T-cell (primary cell): ENCODE measurements at regions not wholly inside any gene's neighbourhood (a gene's known extent, or its start where the extent isn't known, plus 50 kb on each side); places are given as distances from the start of the nearest gene placed in this dataset.

Source experiments
- ATAC-seq, 4 experiments: fragments of 200-7000 bp in 3 of 4; fragments of 150-1000 bp in 1 of 4; cut with Tn5 transposase; replicated peaks in 1 of 4; 1 replicate in 3 of 4; 2 replicates in 1 of 4; pipeline ENCODE4 v1.10.0; 2021; ENCODE audit warnings: moderate library complexity in 3 of 4, mild to moderate bottlenecking in 2 of 4, moderate number of reproducible peaks in 1 of 4
- CTCF ChIA-PET, 2 donors: fragments of 300-600 bp; sonication (Branson Sonifier 250); formaldehyde crosslinking; loops; one replicate each; lab custom pipeline; 2022; ENCODE audit warnings: antibody characterized with exemption in 2 of 2; lab: Charles Lee
- POLR2A ChIA-PET, 2 donors: fragments of 300-600 bp; sonication (Branson Sonifier 250); formaldehyde crosslinking; loops; one replicate each; lab custom pipeline; 2022; ENCODE audit warnings: antibody characterized with exemption in 2 of 2; lab: Charles Lee
- DNase-seq, 35 experiments: peaks; one replicate each; pipeline versions ENCODE4 v3.0.0 to v3.0.0-alpha.2; 2013 to 2023
- H3K27ac ChIP-seq: one replicate; pipeline ENCODE4 v1.5.1; 2013; ENCODE audit warnings: low read length
- H3K27me3 ChIP-seq, 2 experiments: replicated peaks in 1 of 2; 1 replicate in 1 of 2; 2 replicates in 1 of 2; pipeline versions ENCODE4 v1.6.1 to v1.7.0; 2013; ENCODE audit warnings: low read length in 1 of 2, mixed read lengths in 1 of 2; ENCODE audit not compliant: control insufficient read depth in 2 of 2, insufficient read depth in 2 of 2; ENCODE audit errors: extremely low read depth in 1 of 2
- H3K36me3 ChIP-seq, 2 donors: 1 replicate in 1 of 2; 2 replicates in 1 of 2; pipeline versions ENCODE4 v1.6.1 to v1.7.0; 2013; ENCODE audit warnings: low read length in 1 of 2; ENCODE audit not compliant: control insufficient read depth in 2 of 2, insufficient read depth in 1 of 2; ENCODE audit errors: extremely low read depth in 1 of 2
- H3K4me1 ChIP-seq, 2 experiments: 1 replicate in 1 of 2; 2 replicates in 1 of 2; pipeline versions ENCODE4 v1.6.1 to v1.7.0; 2013; ENCODE audit warnings: low read length in 2 of 2, mixed read lengths in 1 of 2; ENCODE audit not compliant: insufficient read depth in 2 of 2, control insufficient read depth in 1 of 2; ENCODE audit errors: extremely low read depth in 1 of 2
- H3K4me3 ChIP-seq, 2 donors: 1 replicate in 1 of 2; 2 replicates in 1 of 2; pipeline versions ENCODE4 v1.5.1 to v1.7.0; 2013; ENCODE audit warnings: mild to moderate bottlenecking in 2 of 2, low read length in 1 of 2, moderate library complexity in 1 of 2; ENCODE audit not compliant: control insufficient read depth in 1 of 2; ENCODE audit errors: extremely low read depth in 1 of 2
- H3K9me3 ChIP-seq: 2 replicates; pipeline ENCODE4 v1.7.0; 2013
- H3K27ac Mint-ChIP-seq, 2 donors: one replicate each; pipeline ENCODE4 v1.8.0; 2020 to 2021; ENCODE audit warnings: mild to moderate bottlenecking in 2 of 2, mixed read lengths in 2 of 2
- H3K27me3 Mint-ChIP-seq, 2 donors: one replicate each; pipeline ENCODE4 v1.8.0; 2021 to 2022; ENCODE audit warnings: mixed read lengths in 2 of 2
- H3K36me3 Mint-ChIP-seq: one replicate; pipeline ENCODE4 v1.8.0; 2021; ENCODE audit warnings: mixed read lengths
- H3K4me1 Mint-ChIP-seq, 3 donors: one replicate each; pipeline ENCODE4 v1.8.0; 2020 to 2022; ENCODE audit warnings: mixed read lengths in 3 of 3, mild to moderate bottlenecking in 1 of 3
- H3K4me3 Mint-ChIP-seq, 3 donors: one replicate each; pipeline ENCODE4 v1.8.0; 2020 to 2022; ENCODE audit warnings: mild to moderate bottlenecking in 3 of 3, mixed read lengths in 3 of 3, moderate library complexity in 3 of 3
- H3K9me3 Mint-ChIP-seq, 3 donors: one replicate each; pipeline ENCODE4 v1.8.0; 2020 to 2022; ENCODE audit warnings: mixed read lengths in 3 of 3
- WGBS: methylation state at CpG from one replicate; pipeline ENCODE4 v1.1.5; 2013; ENCODE audit warnings: missing lambda C conversion rate; ENCODE audit not compliant: insufficient coverage; 5-methylcytosine and 5-hydroxymethylcytosine counted together

- CTCF ChIA-PET, result no interaction called here
Observed at GRCh38 chr16:54344646-54345630, 58.4 kb upstream of the IRX3 start.

DNA sequence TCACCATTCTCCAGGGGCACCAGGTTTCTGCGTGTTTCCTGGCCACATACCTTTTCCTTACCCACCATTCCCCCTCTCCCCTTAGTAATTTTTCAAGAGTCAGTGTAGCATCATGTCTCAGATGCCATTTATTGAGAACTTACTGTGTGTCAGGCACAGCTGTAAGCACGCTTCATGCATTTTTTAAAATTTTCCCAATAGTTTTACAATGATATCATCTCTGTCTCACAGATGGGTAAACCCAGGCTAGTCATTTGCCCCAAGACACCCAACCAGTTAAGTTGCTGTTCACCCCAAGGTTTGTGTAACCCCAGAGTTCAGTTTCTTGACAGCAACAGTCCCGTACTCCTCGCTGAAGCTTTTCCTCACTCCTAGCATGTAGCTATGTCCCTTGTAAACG is 56.4 kb upstream of the IRX3 start:
- ChIA-PET CTCF (no interaction called here), POLR2A (no interaction called here)
- WGBS, result 90% methylated on average over 2 of the region's 5 CpGs
- H3K36me3 ChIP-seq, result no peaks in the 10 kb centered on the region
- DNase-seq (no peak), ATAC-seq (no peak)
- H3K9me3 Mint-ChIP-seq, result peaks cover 0 to 6% (median 3%) of the 10 kb centered on the region in 3 donors
- H3K4me3 Mint-ChIP-seq, result no peak overlapping the region
- peaks cover 0 to 12% of the 10 kb centered on the region in 2 experiments for H3K27me3 ChIP-seq
- no peak overlapping the region for H3K27ac Mint-ChIP-seq
- no peaks in the 10 kb centered on the region for H3K9me3 ChIP-seq
- H3K27me3 Mint-ChIP-seq, result peaks cover 9 to 20% of the 10 kb centered on the region in 2 donors
- no peaks in the 10 kb centered on the region for H3K4me1 Mint-ChIP-seq
- no peak overlapping the region for H3K4me3 ChIP-seq
- no peak overlapping the region for H3K27ac ChIP-seq
- no peaks in the 10 kb centered on the region for H3K36me3 Mint-ChIP-seq
- H3K4me1 ChIP-seq, result no peaks in the 10 kb centered on the region

More at GRCh38 chr16:54344646-54345630, 58.4 kb upstream of the IRX3 start:
- WGBS, result 69% methylated on average over 19 of the region's 22 CpGs
- DNase-seq (no peak), ATAC-seq (no peak)
- no peaks in the 10 kb centered on the region for H3K36me3 ChIP-seq
- Mint-ChIP-seq H3K4me1 (no peaks in the 10 kb centered on the region), H3K4me3 (no peak overlapping the region), H3K9me3 (no peaks in the 10 kb centered on the region), H3K27ac (no peak overlapping the region), H3K27me3 (peaks cover 6 to 11% of the 10 kb centered on the region in 2 donors), H3K36me3 (no peaks in the 10 kb centered on the region)
- no peaks in the 10 kb centered on the region for H3K9me3 ChIP-seq
- H3K27ac ChIP-seq, result no peak overlapping the region
- peaks cover 0 to 16% of the 10 kb centered on the region in 2 experiments for H3K27me3 ChIP-seq
- no peak overlapping the region for H3K4me3 ChIP-seq
- POLR2A ChIA-PET, result no interaction called here
- no peaks in the 10 kb centered on the region for H3K4me1 ChIP-seq

- H3K4me3 Mint-ChIP-seq, result no peak overlapping the region
- H3K27ac Mint-ChIP-seq, result no peak overlapping the region
- no peaks in the 10 kb centered on the region for H3K36me3 Mint-ChIP-seq
- peaks cover 9 to 20% of the 10 kb centered on the region in 2 donors for H3K27me3 Mint-ChIP-seq
- DNase-seq (no peak), ATAC-seq (no peak)
- H3K9me3 Mint-ChIP-seq, result peaks cover 0 to 6% (median 3%) of the 10 kb centered on the region in 3 donors
- ChIA-PET POLR2A (no interaction called here), CTCF (no interaction called here)
- H3K27me3 ChIP-seq, result peaks cover 0 to 15% of the 10 kb centered on the region in 2 experiments
- H3K4me3 ChIP-seq, result no peak overlapping the region
- no peaks in the 10 kb centered on the region for H3K4me1 Mint-ChIP-seq
- no peaks in the 10 kb centered on the region for H3K9me3 ChIP-seq
- WGBS, result 90% methylated on average over 5 of the region's 16 CpGs
- no peaks in the 10 kb centered on the region for H3K36me3 ChIP-seq
- H3K27ac ChIP-seq, result no peak overlapping the region
- H3K4me1 ChIP-seq, result no peaks in the 10 kb centered on the region
Observed at GRCh38 chr16:54341892-54342776, 55.5 kb upstream of the IRX3 start.

DNA sequence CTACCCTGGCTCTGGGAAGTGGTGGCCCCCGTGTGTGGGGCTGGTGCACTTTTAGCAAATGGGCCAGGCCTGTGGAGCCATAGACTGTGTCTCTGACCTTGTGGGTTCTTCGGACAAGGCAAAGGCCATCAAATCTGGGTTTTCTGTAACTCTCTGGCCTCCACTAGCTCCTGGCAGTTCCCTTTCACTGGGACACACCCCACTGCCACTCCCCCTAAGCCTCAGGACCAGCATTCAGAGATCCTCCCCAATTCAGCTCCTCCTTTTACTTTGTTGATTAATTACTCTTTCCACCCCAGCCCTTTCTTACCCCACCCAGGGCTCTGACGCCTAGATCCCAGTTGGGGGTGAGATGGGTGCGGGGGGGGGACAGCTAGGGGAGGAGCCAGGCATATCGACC is 53.9 kb upstream of the IRX3 start:
- peaks cover 0 to 17% of the 10 kb centered on the region in 2 experiments for H3K27me3 ChIP-seq
- Mint-ChIP-seq H3K36me3 (no peaks in the 10 kb centered on the region), H3K4me3 (no peak overlapping the region), H3K27ac (no peak overlapping the region), H3K4me1 (no peaks in the 10 kb centered on the region), H3K27me3 (peaks cover 14 to 23% of the 10 kb centered on the region in 2 donors), H3K9me3 (peaks cover 0 to 6% (median 3%) of the 10 kb centered on the region in 3 donors)
- POLR2A ChIA-PET, result interaction anchor here (0.6 kb wide), 2 partner anchors 146 to 1622 kb away, joined by 3 to 4 read pairs; no protein-coding TSS in a partner anchor
- no peak overlapping the region for H3K27ac ChIP-seq
- CTCF ChIA-PET, result no interaction called here
- no peaks in the 10 kb centered on the region for H3K36me3 ChIP-seq
- no peak overlapping the region for H3K4me3 ChIP-seq
- no peak for DNase-seq
- WGBS, result 86% methylated on average over 2 of the region's 5 CpGs
- peak in 1 of 4 experiments; percentile 9 for ATAC-seq
- H3K9me3 ChIP-seq, result no peaks in the 10 kb centered on the region
- H3K4me1 ChIP-seq, result no peaks in the 10 kb centered on the region

- Mint-ChIP-seq H3K36me3 (no peaks in the 10 kb centered on the region), H3K27me3 (peaks cover 12 to 36% of the 10 kb centered on the region in 2 donors), H3K27ac (no peak overlapping the region), H3K4me1 (no peaks in the 10 kb centered on the region), H3K9me3 (peaks cover 0 to 6% (median 3%) of the 10 kb centered on the region in 3 donors), H3K4me3 (no peak overlapping the region)
- Histone ChIP-seq H3K4me3 (no peak overlapping the region), H3K27ac (no peak overlapping the region), H3K4me1 (no peaks in the 10 kb centered on the region), H3K9me3 (no peaks in the 10 kb centered on the region), H3K36me3 (no peaks in the 10 kb centered on the region), H3K27me3 (peaks cover 0 to 8% of the 10 kb centered on the region in 2 experiments)
- 0% methylated on average over 1 of the region's 4 CpGs for WGBS
- POLR2A ChIA-PET, result no interaction called here
- ATAC-seq, result no peak
- CTCF ChIA-PET, result interaction anchor here in 1 of 2 donors (0.7 kb wide), 1 partner anchor 1173 kb away, joined by 4 read pairs; no protein-coding TSS in a partner anchor
- DNase-seq, result no peak
Observed at GRCh38 chr16:54336631-54337204, 50.1 kb upstream of the IRX3 start.
